IMR-90 (cell line): ENCODE measurements at regions not wholly inside any gene's neighbourhood (a gene's known extent, or its start where the extent isn't known, plus 50 kb on each side); places are given as distances from the start of the nearest gene placed in this dataset.

Experiments used
- ATAC-seq: fragments of 200-7000 bp; cut with Tn5 transposase; 2 replicates; pipeline ENCODE4 v1.9.1; 2020; ENCODE audit warnings: low read depth, mild to moderate bottlenecking, moderate library complexity
- BruUV-seq: library from RNA; stranded (reverse); fragments of 400-500 nt; replicated peaks from 2 replicates; lab custom pipeline; 2021; lab: Mats Ljungman, UMichigan
- CTCF ChIA-PET: fragments of 300-600 bp; formaldehyde crosslinking; extraction: SDS; loops from one replicate; lab custom pipeline; 2021; ENCODE audit warnings: antibody characterized with exemption; lab: Yijun Ruan, JAX
- POLR2A ChIA-PET: fragments of 300-600 bp; sonication (Branson Sonifier 250); formaldehyde crosslinking; loops from one replicate; lab custom pipeline; 2022; ENCODE audit warnings: antibody characterized with exemption; ENCODE audit not compliant: unreplicated experiment; lab: Charles Lee
- DNase-seq: peaks from one replicate; pipeline ENCODE4 v3.0.0; 2013
- H2AFZ ChIP-seq: replicated peaks from 2 replicates; pipeline ENCODE3; 2013; ENCODE audit warnings: low read length, mild to moderate bottlenecking; ENCODE audit not compliant: poor library complexity
- H2AK5ac ChIP-seq: 2 replicates; pipeline ENCODE4 v1.6.1; 2013; ENCODE audit warnings: low read depth, low read length, inconsistent platforms
- H2AK9ac ChIP-seq: replicated peaks from 2 replicates; pipeline ENCODE3; 2013; ENCODE audit warnings: mild to moderate bottlenecking, low read depth, low read length, moderate library complexity; ENCODE audit not compliant: poor library complexity
- H2BK120ac ChIP-seq: 2 replicates; pipeline ENCODE4 v1.6.1; 2013; ENCODE audit warnings: low read depth, low read length, inconsistent platforms
- H2BK15ac ChIP-seq: 3 replicates; pipeline ENCODE4 v1.6.1; 2013; ENCODE audit warnings: low read depth, low read length, inconsistent platforms
- H2BK20ac ChIP-seq: 2 replicates; pipeline ENCODE4 v1.6.1; 2013; ENCODE audit warnings: low read depth, mild to moderate bottlenecking, inconsistent platforms, low read length, moderate library complexity
- H2BK5ac ChIP-seq: 2 replicates; pipeline ENCODE4 v1.6.1; 2013; ENCODE audit warnings: mild to moderate bottlenecking, low read depth, low read length, inconsistent platforms; ENCODE audit not compliant: poor library complexity, severe bottlenecking
- H3K14ac ChIP-seq: replicated peaks from 2 replicates; pipeline ENCODE4 v1.6.1; 2013; ENCODE audit warnings: low read depth, low read length, inconsistent platforms
- H3K18ac ChIP-seq: 2 replicates; pipeline ENCODE4 v1.6.1; 2013; ENCODE audit warnings: low read depth, low read length, control low read depth
- H3K23ac ChIP-seq: 2 replicates; pipeline ENCODE4 v1.6.1; 2013; ENCODE audit warnings: low read depth, low read length, inconsistent platforms
- H3K27ac ChIP-seq: 2 replicates; pipeline ENCODE4 v1.5.1; 2013; ENCODE audit warnings: mild to moderate bottlenecking, control low read depth, low read length; ENCODE audit not compliant: insufficient read depth
- H3K27me3 ChIP-seq: 2 replicates; pipeline ENCODE4 v1.6.1; 2013; ENCODE audit warnings: low read length; ENCODE audit not compliant: control insufficient read depth, insufficient read depth
- H3K36me3 ChIP-seq: 2 replicates; pipeline ENCODE4 v1.6.1; 2013; ENCODE audit warnings: low read length, mixed read lengths; ENCODE audit not compliant: control insufficient read depth, insufficient read depth
- H3K4ac ChIP-seq: 2 replicates; pipeline ENCODE4 v1.6.1; 2013; ENCODE audit warnings: low read depth, low read length, inconsistent platforms
- H3K4me1 ChIP-seq: 2 replicates; pipeline ENCODE4 v1.6.1; 2013; ENCODE audit warnings: low read length, mixed read lengths; ENCODE audit not compliant: control insufficient read depth, insufficient read depth
- H3K4me2 ChIP-seq: 2 replicates; pipeline ENCODE4 v1.6.1; 2013; ENCODE audit warnings: low read depth, mild to moderate bottlenecking, control low read depth, low read length, moderate library complexity
- H3K4me3 ChIP-seq: 2 replicates; pipeline ENCODE4 v1.5.1; 2013; ENCODE audit warnings: low read depth, mild to moderate bottlenecking, control low read depth, low read length, moderate library complexity; ENCODE audit not compliant: insufficient read depth
- H3K56ac ChIP-seq: 2 replicates; pipeline ENCODE4 v1.6.1; 2013; ENCODE audit warnings: low read length, inconsistent platforms; ENCODE audit not compliant: insufficient read depth; ENCODE audit errors: extremely low read depth
- H3K79me1 ChIP-seq, 2 experiments: 2 replicates each; pipeline ENCODE4 v1.6.1; 2013; ENCODE audit warnings: low read length in 2 of 2, inconsistent platforms in 1 of 2, low read depth in 1 of 2
- H3K9ac ChIP-seq: 2 replicates; pipeline ENCODE4 v1.6.1; 2013; ENCODE audit warnings: low read depth, low read length, control low read depth
- H3K9me1 ChIP-seq: 2 replicates; pipeline ENCODE4 v1.6.1; 2013; ENCODE audit warnings: low read length, inconsistent platforms; ENCODE audit not compliant: insufficient read depth
- H3K9me3 ChIP-seq: 2 replicates; pipeline ENCODE4 v1.6.1; 2013; ENCODE audit warnings: low read length; ENCODE audit not compliant: control insufficient read depth, insufficient read depth
- H4K20me1 ChIP-seq: 2 replicates; pipeline ENCODE4 v1.6.1; 2013; ENCODE audit warnings: low read length, inconsistent platforms; ENCODE audit not compliant: insufficient read depth
- H4K5ac ChIP-seq: 2 replicates; pipeline ENCODE4 v1.6.1; 2013; ENCODE audit warnings: mild to moderate bottlenecking, low read depth, low read length, control low read depth
- H4K8ac ChIP-seq, 2 experiments: 2 replicates each; pipeline ENCODE4 v1.6.1; 2013; ENCODE audit warnings: low read depth in 2 of 2, low read length in 2 of 2, control low read depth in 1 of 2, inconsistent platforms in 1 of 2
- H4K91ac ChIP-seq: 2 replicates; pipeline ENCODE4 v1.6.1; 2013; ENCODE audit warnings: low read depth, low read length, inconsistent platforms; ENCODE audit not compliant: insufficient read depth
- BHLHE40 ChIP-seq: fragments of 150-350 bp; IDR thresholded peaks from 2 replicates; pipeline ENCODE4 v1.6.1; 2016; ENCODE audit warnings: mild to moderate bottlenecking, low read depth, low read length
- CTCF ChIP-seq: conservative IDR thresholded peaks from 2 replicates; pipeline ENCODE4 v1.5.1; 2012; ENCODE audit warnings: mild to moderate bottlenecking, low read depth, low read length, improper control_type of control experiment
- MXI1 ChIP-seq: IDR thresholded peaks from 2 replicates; pipeline ENCODE4 v1.6.1; 2012; ENCODE audit warnings: low read depth, mild to moderate bottlenecking, low read length, moderate library complexity, borderline replicate concordance
- RAD21 ChIP-seq: IDR thresholded peaks from 2 replicates; pipeline ENCODE4 v1.6.1; 2012; ENCODE audit warnings: low read length, improper control_type of control experiment
- RCOR1 ChIP-seq: IDR thresholded peaks from 2 replicates; pipeline ENCODE4 v1.6.1; 2012; ENCODE audit warnings: mild to moderate bottlenecking, low read length, improper control_type of control experiment; ENCODE audit not compliant: insufficient replicate concordance
- WGBS, 2 experiments: methylation state at CpG; one replicate each; pipeline versions ENCODE4 v1.1.5 to v1.1.7; 2013; ENCODE audit warnings: missing lambda C conversion rate in 2 of 2; ENCODE audit not compliant: insufficient read length in 1 of 2; ENCODE audit errors: extremely low coverage in 2 of 2; 5-methylcytosine and 5-hydroxymethylcytosine counted together
- dilution Hi-C: fragments of 300-500 bp; cut with HindIII; formaldehyde crosslinking; loops from one replicate; pipeline ENCODE4 v1.14.3; 2018; ENCODE audit warnings: low sequenced_read_pairs; ENCODE audit not compliant: unreplicated experiment
- in situ Hi-C: fragments of 300-500 bp; cut with MboI; formaldehyde crosslinking; loops from 3 replicates; pipeline ENCODE4 v1.14.3; 2019; ENCODE audit warnings: low sequenced_read_pairs, inconsistent platforms, mixed read lengths
- intact Hi-C: fragments of 100-400 bp; cut with micrococcal nuclease; formaldehyde crosslinking; loops from 2 replicates; pipeline ENCODE4 v1.10.0; 2022

- dilution Hi-C loops: no loop called here
- no peak overlapping the region for H4K5ac ChIP-seq
- POLR2A ChIA-PET: no interaction called here
Measured at GRCh38 chr20:39095870-39096269, 133.7 kb downstream of the DHX35 start.

More at GRCh38 chr20:39095870-39096269, 133.7 kb downstream of the DHX35 start:
- Histone ChIP-seq H3K18ac (no peak overlapping the region), H3K9ac (no peak overlapping the region), H3K4me2 (no peak overlapping the region), H3K4me3 (no peak overlapping the region), H2AK9ac (no peak overlapping the region), H2BK120ac (no peak overlapping the region), H3K4me1 (no peaks in the 10 kb centered on the region), H2BK15ac (no peak overlapping the region), H2BK5ac (no peak overlapping the region), H4K20me1 (no peaks in the 10 kb centered on the region), H3K23ac (no peak overlapping the region), H3K14ac (no peak overlapping the region), H2BK20ac (no peak overlapping the region), H4K8ac (no peak overlapping the region), H3K56ac (no peak overlapping the region), H3K36me3 (no peaks in the 10 kb centered on the region), H3K9me3 (no peaks in the 10 kb centered on the region), H3K27me3 (peaks cover 3% of the 10 kb centered on the region; the same call in 1 of the 2 replicates), H3K4ac (no peak overlapping the region), H3K27ac (no peak overlapping the region), H3K79me1 (no peaks in the 10 kb centered on the region), H2AK5ac (no peak overlapping the region), H2AFZ (no peak overlapping the region), H4K91ac (no peak overlapping the region), H3K9me1 (no peaks in the 10 kb centered on the region)
- BruUV-seq: no TSS peak
- no CpG with 5 or more reads among the region's 1 CpG for WGBS, 2 experiments
- no peak for DNase-seq
- intact Hi-C loops: no loop called here
- no peak for ATAC-seq
- CTCF ChIA-PET: interaction anchor here (1.2 kb wide), 1 partner anchor 15 kb away, joined by 3 read pairs; no protein-coding TSS in a partner anchor
- in situ Hi-C loops: no loop called here
- TF ChIP-seq RAD21 (no peak), BHLHE40 (no peak), RCOR1 (no peak), CTCF (no peak), MXI1 (no peak)
